ENCODE measurements at regions not wholly inside any gene's neighbourhood (a gene's known extent, or its start where the extent isn't known, plus 50 kb on each side); places are given as distances from the start of the nearest gene placed in this dataset.

- no peak overlapping the region for H3K4me3 ChIP-seq (ENCODE audit: low read depth, low read length)
- no peak for DNase-seq (ENCODE audit: low read depth)
- no peak for TF ChIP-seq CTCF (IDR thresholded peaks at IDR 0.05; ENCODE audit: insufficient read depth, low read length)
Observed at GRCh38 chr19:32186542-32187330, 158.7 kb upstream of the ZNF507 start.

DNA sequence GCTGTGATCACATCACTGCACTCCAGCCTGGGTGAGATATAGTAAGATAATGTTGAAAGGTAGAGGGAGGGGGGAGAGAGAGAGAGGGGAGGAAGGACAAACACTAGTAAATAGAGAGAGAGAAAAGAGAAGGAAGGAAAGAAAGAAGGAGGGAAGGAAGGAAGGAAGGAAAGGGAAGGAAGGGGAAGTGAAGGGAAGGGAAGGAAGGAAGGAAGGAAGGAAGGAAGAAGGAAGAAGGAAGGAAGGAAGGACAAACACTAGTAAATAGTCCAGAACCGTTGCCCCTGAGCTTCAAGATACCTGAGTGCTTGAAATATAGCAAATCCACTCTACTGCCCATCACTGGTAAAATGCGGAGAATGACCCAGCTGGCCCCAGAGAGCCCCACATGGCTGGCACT is 156.5 kb upstream of the ZNF507 start:
- no peak for TF ChIP-seq CTCF (IDR thresholded peaks at IDR 0.05; ENCODE audit: insufficient read depth, low read length)
- no peak for DNase-seq (ENCODE audit: low read depth)
- no peak overlapping the region for H3K4me3 ChIP-seq (ENCODE audit: low read depth, low read length)

DNA sequence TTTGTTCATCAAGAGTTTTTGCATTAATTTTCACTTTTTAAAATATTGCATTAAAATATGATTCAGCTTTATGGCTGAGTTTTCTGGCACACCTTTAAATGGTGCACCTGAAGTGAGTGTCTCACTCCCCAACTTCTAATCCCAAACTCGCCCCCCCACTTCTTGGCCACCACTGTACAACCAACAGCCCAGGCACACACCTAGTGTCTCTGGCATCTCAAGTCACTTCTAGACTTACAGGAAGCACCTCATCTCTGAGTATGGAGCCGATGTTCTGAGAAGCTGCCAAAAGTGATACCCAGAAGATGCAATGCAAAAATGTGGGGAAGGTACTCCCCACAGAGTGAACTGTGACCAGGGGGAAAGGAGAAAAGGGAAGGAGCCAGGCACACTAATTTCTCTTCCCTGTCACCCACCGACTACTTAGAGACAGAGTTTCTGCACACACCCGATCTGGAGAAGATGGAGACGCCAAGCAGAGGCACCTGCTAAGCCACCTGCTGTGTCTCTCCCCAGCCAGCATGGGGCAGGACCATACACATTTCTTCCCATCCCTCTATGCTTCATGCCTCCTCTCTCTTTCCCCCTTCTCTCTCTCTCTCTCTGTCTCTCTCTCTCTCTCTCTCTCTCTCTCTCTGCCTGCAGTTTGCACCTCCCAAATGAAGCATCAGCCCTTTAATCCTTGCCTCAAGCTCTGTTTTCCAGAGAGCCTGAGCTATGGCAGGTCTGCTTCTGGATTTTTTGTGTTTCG is 155.3 kb upstream of the ZNF507 start:
- TF ChIP-seq CTCF (IDR thresholded peaks at IDR 0.05; ENCODE audit: insufficient read depth, low read length): no peak
- H3K4me3 ChIP-seq (ENCODE audit: low read depth, low read length): no peak overlapping the region
- no peak for DNase-seq (ENCODE audit: low read depth)

DNA sequence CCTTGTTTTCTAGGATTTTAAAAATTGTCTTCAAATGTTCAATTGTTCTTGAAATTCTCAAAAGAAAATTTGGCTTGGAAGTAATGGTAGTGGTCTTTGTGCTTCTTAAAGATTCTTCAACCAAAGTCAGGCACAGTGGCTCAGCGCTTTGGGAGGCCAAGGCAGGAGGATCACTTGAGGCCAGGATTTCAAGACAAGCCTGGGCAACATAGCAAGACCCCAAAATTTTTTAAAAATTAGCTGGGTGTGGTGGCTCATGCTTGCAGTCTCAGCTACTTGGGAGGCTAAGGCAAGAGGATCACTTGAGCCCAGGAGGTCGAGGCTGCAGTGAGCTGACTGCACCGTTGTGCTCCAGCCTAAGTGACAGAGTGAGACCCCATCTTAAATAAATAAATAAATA is 153.5 kb upstream of the ZNF507 start:
- no peak for DNase-seq (ENCODE audit: low read depth)
- TF ChIP-seq CTCF (IDR thresholded peaks at IDR 0.05; ENCODE audit: insufficient read depth, low read length): no peak
- no peak overlapping the region for H3K4me3 ChIP-seq (ENCODE audit: low read depth, low read length)

DNA sequence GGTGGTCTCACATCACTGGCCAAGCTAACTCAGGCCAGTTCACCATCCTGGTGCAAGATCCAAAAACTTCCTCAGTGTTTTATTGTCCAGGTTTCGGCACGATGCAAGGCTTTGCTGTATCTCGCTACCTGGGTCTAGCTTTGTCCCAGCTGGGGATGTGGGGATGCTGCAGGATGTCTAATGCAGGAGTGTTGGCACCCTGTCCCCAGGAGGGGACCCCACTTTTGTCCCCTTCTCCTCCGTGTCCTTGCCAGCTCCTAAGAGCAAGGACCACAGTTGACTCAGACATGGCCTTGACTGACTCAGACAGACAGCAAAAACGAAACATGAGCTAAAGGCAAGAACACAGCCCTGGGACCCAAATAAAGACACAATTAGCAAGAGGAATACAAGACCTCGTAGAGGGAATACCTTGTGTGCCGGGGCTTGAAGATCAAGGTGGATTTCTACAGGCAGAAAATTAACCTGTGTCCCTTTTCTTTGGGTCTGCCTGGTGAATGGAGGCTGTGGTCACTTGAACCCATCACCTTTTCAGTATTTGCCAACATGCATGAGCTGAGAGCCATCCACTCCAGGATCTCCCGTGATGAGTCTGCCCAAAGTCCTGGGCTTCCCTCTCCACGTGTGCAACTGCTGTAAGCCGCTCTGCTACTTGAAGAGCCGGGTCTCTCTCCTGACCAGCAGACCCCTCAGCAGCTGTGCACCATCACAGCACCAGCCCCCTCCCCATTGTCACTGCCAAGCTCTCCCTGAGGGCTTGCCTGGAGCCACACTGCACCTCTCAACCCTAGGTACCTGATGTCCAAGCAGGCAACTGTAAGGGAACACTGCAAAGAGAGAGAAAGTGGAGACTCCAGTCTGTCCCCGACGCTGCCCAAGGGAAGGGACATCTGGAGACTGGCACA is 149.5 kb upstream of the ZNF507 start:
- no peak overlapping the region for H3K4me3 ChIP-seq (ENCODE audit: low read depth, low read length)
- no peak for TF ChIP-seq CTCF (IDR thresholded peaks at IDR 0.05; ENCODE audit: insufficient read depth, low read length)
- no peak for DNase-seq (ENCODE audit: low read depth)

- H3K4me3 ChIP-seq (ENCODE audit: low read depth, low read length): no peak overlapping the region
- DNase-seq (ENCODE audit: low read depth): no peak
- TF ChIP-seq CTCF (IDR thresholded peaks at IDR 0.05; ENCODE audit: insufficient read depth, low read length): no peak
Observed at GRCh38 chr19:32196690-32197420, 148.6 kb upstream of the ZNF507 start.
